GM12872 (cell line): ENCODE measurements at regions not wholly inside any gene's neighbourhood (a gene's known extent, or its start where the extent isn't known, plus 50 kb on each side); places are given as distances from the start of the nearest gene placed in this dataset.

Experiments used
- CTCF ChIP-seq: IDR thresholded peaks from 3 replicates; pipeline ENCODE4 v1.5.1; 2011; ENCODE audit warnings: low read depth, mild to moderate bottlenecking, low read length, moderate library complexity; ENCODE audit not compliant: insufficient read depth

DNA sequence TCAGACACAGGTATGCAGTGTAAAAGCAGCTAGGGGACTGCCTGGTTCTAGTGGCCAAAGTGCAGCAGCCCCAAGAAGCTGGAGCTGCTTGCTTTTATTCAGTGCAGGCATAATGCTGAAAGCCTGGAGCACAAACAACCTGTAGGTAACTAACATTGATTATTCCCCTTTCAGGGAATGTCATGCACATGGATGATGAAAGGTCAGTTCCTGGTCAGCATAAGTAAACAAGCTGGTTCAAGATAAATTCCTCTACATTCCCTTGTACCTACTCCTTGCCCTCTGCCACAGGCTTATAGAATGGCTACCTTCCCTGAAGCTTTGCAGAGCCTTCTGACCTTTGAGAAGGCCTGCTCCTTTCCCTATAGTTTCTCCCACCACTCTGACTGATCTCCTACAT, 1318.5 kb upstream of the ADGRL3 start:
- no peak for TF ChIP-seq CTCF

GRCh38 chr4:59904331-59904730, 1295.8 kb upstream of the ADGRL3 start:
- TF ChIP-seq CTCF: no peak

- no peak for TF ChIP-seq CTCF
Observed at GRCh38 chr4:59920416-59920815, 1279.7 kb upstream of the ADGRL3 start.

GRCh38 chr4:59925290-59925689, 1274.8 kb upstream of the ADGRL3 start:
- no peak for TF ChIP-seq CTCF

DNA sequence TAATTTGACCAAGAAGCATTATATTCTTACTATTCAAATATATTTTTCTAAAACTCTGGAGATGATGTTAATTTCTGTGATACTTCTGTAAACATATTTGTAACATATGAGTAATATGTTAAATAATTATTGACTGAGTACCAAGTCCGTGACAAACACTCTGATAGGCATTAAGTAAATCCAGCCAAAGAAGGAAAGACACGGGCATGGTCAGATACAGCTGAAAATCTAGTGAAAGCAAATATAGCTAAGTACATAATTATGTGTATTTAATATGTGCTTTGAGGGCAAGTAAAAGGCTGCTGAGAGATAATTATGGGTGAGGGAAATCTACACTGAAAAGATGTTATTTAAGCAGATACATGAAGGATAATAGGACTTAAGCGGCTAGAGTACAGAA, 1263.6 kb upstream of the ADGRL3 start:
- TF ChIP-seq CTCF: no peak

DNA sequence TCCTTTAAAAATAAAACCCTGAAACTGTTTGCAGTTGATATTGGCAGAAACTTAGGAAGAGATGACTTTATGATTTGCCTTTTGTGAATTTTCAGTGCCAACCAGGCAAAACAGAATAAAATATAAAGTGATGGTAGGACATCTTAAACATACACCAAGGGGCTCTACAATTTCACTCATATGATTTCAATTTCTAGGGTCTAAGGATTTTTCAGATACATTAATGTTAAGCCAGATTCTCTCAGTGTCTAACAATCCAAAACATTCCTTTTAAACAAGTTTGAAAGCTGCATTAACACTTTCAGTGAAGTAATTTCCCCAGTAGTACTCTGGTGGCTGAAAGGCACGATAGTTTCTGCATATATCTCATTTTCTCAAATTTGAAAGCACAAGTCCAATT, 1262.0 kb upstream of the ADGRL3 start:
- TF ChIP-seq CTCF: no peak

DNA sequence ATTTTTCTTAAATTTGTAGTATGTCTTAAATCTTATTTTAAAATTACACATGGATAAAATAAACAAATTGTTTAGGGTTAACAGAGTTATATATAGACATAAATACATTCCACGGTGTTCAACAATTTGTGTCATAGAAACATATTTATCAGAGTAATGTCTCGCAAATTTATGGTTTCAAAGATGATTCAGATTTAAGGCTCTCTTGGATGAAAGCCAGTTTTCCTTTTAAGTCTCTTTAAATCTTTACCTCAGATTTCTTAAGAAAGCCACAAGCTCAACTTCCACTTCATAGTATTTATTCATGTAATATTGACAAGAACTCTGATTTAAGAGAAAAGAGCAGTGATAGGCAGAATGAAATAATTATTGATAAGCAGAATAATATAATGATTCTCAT, 1254.8 kb upstream of the ADGRL3 start:
- TF ChIP-seq CTCF: no peak

GRCh38 chr4:59945716-59946115, 1254.4 kb upstream of the ADGRL3 start:
- no peak for TF ChIP-seq CTCF
